ENCODE measurements at regions not wholly inside any gene's neighbourhood (a gene's known extent, or its start where the extent isn't known, plus 50 kb on each side); places are given as distances from the start of the nearest gene placed in this dataset.
A peak's percentile ranks its signal among the peaks of the same experiment; 100 is the strongest.

- Histone ChIP-seq H3K27me3 (ENCODE audit: insufficient read depth, poor library complexity, severe bottlenecking) (no peaks in the 10 kb centered on the region), H3K9me3 (ENCODE audit: severe bottlenecking) (no peaks in the 10 kb centered on the region), H3K36me3 (ENCODE audit: low read depth) (no peaks in the 10 kb centered on the region), H3K4me1 (ENCODE audit: insufficient read depth, poor library complexity, severe bottlenecking) (peaks cover 27% of the 10 kb centered on the region), H3K27ac (ENCODE audit: poor library complexity, severe bottlenecking) (peak overlapping the region; percentile 51), H3K4me3 (ENCODE audit: severe bottlenecking) (no peak overlapping the region)
- DNase-seq (ENCODE audit: low spot score) (peak; percentile 1), ATAC-seq (ENCODE audit: low read depth) (no peak)
- no peak for TF ChIP-seq CTCF (IDR thresholded peaks at IDR 0.05; ENCODE audit: poor library complexity, severe bottlenecking)
These were observed 74.7 kb downstream of the SDC1 start for GRCh38 chr2:20150110-20150706.

GRCh38 chr2:20149703-20150030 lies 75.3 kb downstream of the SDC1 start:
- no peak for TF ChIP-seq CTCF (IDR thresholded peaks at IDR 0.05; ENCODE audit: poor library complexity, severe bottlenecking)
- Histone ChIP-seq H3K27me3 (ENCODE audit: insufficient read depth, poor library complexity, severe bottlenecking) (no peaks in the 10 kb centered on the region), H3K4me1 (ENCODE audit: insufficient read depth, poor library complexity, severe bottlenecking) (peaks cover 27% of the 10 kb centered on the region), H3K4me3 (ENCODE audit: severe bottlenecking) (no peak overlapping the region), H3K36me3 (ENCODE audit: low read depth) (no peaks in the 10 kb centered on the region), H3K27ac (ENCODE audit: poor library complexity, severe bottlenecking) (peak overlapping the region; percentile 51), H3K9me3 (ENCODE audit: severe bottlenecking) (no peaks in the 10 kb centered on the region)
- peak; percentile 2 for DNase-seq (ENCODE audit: low spot score)
- no peak for ATAC-seq (ENCODE audit: low read depth)

GRCh38 chr2:20148923-20149702 lies 75.8 kb downstream of the SDC1 start:
- Histone ChIP-seq H3K27me3 (ENCODE audit: insufficient read depth, poor library complexity, severe bottlenecking) (no peaks in the 10 kb centered on the region), H3K4me3 (ENCODE audit: severe bottlenecking) (no peak overlapping the region), H3K36me3 (ENCODE audit: low read depth) (no peaks in the 10 kb centered on the region), H3K4me1 (ENCODE audit: insufficient read depth, poor library complexity, severe bottlenecking) (peaks cover 27% of the 10 kb centered on the region), H3K27ac (ENCODE audit: poor library complexity, severe bottlenecking) (peak overlapping the region; percentile 51), H3K9me3 (ENCODE audit: severe bottlenecking) (no peaks in the 10 kb centered on the region)
- DNase-seq (ENCODE audit: low spot score): peak; percentile 12
- ATAC-seq (ENCODE audit: low read depth): peak; percentile 66
- no peak for TF ChIP-seq CTCF (IDR thresholded peaks at IDR 0.05; ENCODE audit: poor library complexity, severe bottlenecking)

GRCh38 chr2:20148426-20148922 lies 76.5 kb downstream of the SDC1 start:
- no peak for TF ChIP-seq CTCF (IDR thresholded peaks at IDR 0.05; ENCODE audit: poor library complexity, severe bottlenecking)
- Histone ChIP-seq H3K9me3 (ENCODE audit: severe bottlenecking) (no peaks in the 10 kb centered on the region), H3K4me1 (ENCODE audit: insufficient read depth, poor library complexity, severe bottlenecking) (peaks cover 22% of the 10 kb centered on the region), H3K36me3 (ENCODE audit: low read depth) (no peaks in the 10 kb centered on the region), H3K27ac (ENCODE audit: poor library complexity, severe bottlenecking) (peak overlapping the region; percentile 51), H3K4me3 (ENCODE audit: severe bottlenecking) (no peak overlapping the region), H3K27me3 (ENCODE audit: insufficient read depth, poor library complexity, severe bottlenecking) (no peaks in the 10 kb centered on the region)
- no peak for ATAC-seq (ENCODE audit: low read depth)
- DNase-seq (ENCODE audit: low spot score): no peak

- DNase-seq (ENCODE audit: low spot score): no peak
- Histone ChIP-seq H3K9me3 (ENCODE audit: severe bottlenecking) (no peaks in the 10 kb centered on the region), H3K36me3 (ENCODE audit: low read depth) (no peaks in the 10 kb centered on the region), H3K27me3 (ENCODE audit: insufficient read depth, poor library complexity, severe bottlenecking) (no peaks in the 10 kb centered on the region), H3K27ac (ENCODE audit: poor library complexity, severe bottlenecking) (no peak overlapping the region), H3K4me1 (ENCODE audit: insufficient read depth, poor library complexity, severe bottlenecking) (peaks cover 16% of the 10 kb centered on the region), H3K4me3 (ENCODE audit: severe bottlenecking) (no peak overlapping the region)
- ATAC-seq (ENCODE audit: low read depth): no peak
- TF ChIP-seq CTCF (IDR thresholded peaks at IDR 0.05; ENCODE audit: poor library complexity, severe bottlenecking): no peak
These were observed 77.6 kb downstream of the SDC1 start for GRCh38 chr2:20147351-20147750.

Measured in RWPE2 (cell line).